ENCODE measurements at regions not wholly inside any gene's neighbourhood (a gene's known extent, or its start where the extent isn't known, plus 50 kb on each side); places are given as distances from the start of the nearest gene placed in this dataset.

DNA sequence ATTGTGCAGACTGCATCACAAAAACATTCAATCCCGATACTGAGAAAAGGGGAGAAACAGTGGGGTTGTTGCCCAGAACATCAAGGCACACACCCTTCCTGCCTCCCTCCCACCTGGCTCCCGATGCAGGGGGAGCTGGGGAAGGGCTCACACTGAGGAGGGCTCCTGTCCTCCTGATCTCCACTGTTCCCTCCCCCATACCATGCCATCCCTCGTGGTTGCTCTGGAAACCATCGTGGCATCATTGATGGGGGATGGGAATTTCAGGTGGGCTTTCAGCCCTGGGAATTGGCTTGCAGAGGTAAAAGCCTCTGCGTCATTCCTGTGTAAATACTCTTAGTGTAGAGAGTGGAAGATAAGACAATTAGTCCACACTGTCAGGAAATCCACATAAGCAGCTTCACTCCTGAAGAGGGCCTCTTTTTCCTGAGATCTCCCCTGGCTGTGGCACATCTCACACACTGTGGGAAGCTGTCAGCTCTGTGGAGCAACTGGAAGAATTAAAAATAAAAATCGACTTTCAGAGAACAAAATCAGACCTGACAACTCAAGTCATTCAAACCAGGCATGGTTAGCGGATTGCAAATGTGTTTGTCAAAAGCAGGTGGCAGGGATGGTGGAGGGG lies 176.0 kb downstream of the CHST1 start:
- H3K9me3 Mint-ChIP-seq (ENCODE audit: low read depth) = peaks cover 7% of the 10 kb centered on the region

GRCh38 chr11:45486461-45486860 lies 179.0 kb downstream of the CHST1 start:
- H3K36me3 Mint-ChIP-seq (ENCODE audit: insufficient read depth) = no peaks in the 10 kb centered on the region
- no peak overlapping the region for H3K4me3 Mint-ChIP-seq (ENCODE audit: low read depth)
- DNase-seq (ENCODE audit: low spot score, unreplicated experiment) = no peak
- no peaks in the 10 kb centered on the region for H3K9me3 Mint-ChIP-seq (ENCODE audit: low read depth)
- peaks cover 13% of the 10 kb centered on the region for H3K4me1 Mint-ChIP-seq (ENCODE audit: low read depth)
- H3K27ac Mint-ChIP-seq = no peak overlapping the region
- TF ChIP-seq CTCF (IDR thresholded peaks at IDR 0.05; ENCODE audit: unreplicated experiment) = no peak
- H3K27me3 Mint-ChIP-seq = peaks cover 30% of the 10 kb centered on the region

More for the DNA sequence above, 176.0 kb downstream of the CHST1 start:
- no peak overlapping the region for H3K4me3 Mint-ChIP-seq (ENCODE audit: low read depth)
- H3K27me3 Mint-ChIP-seq = peaks cover 20% of the 10 kb centered on the region
- no peak overlapping the region for H3K27ac Mint-ChIP-seq
- no peak for DNase-seq (ENCODE audit: low spot score, unreplicated experiment)
- peaks cover 13% of the 10 kb centered on the region for H3K4me1 Mint-ChIP-seq (ENCODE audit: low read depth)
- TF ChIP-seq CTCF (IDR thresholded peaks at IDR 0.05; ENCODE audit: unreplicated experiment) = no peak
- H3K36me3 Mint-ChIP-seq (ENCODE audit: insufficient read depth) = no peaks in the 10 kb centered on the region

- Mint-ChIP-seq H3K27ac (peak overlapping the region; percentile 35), H3K36me3 (ENCODE audit: insufficient read depth) (no peaks in the 10 kb centered on the region), H3K4me3 (ENCODE audit: low read depth) (no peak overlapping the region), H3K4me1 (ENCODE audit: low read depth) (peaks cover 11% of the 10 kb centered on the region), H3K9me3 (ENCODE audit: low read depth) (no peaks in the 10 kb centered on the region), H3K27me3 (peaks cover 30% of the 10 kb centered on the region)
- no peak for DNase-seq (ENCODE audit: low spot score, unreplicated experiment)
- TF ChIP-seq CTCF (IDR thresholded peaks at IDR 0.05; ENCODE audit: unreplicated experiment) = peak; percentile 31
Measured at GRCh38 chr11:45485070-45485707, 180.2 kb downstream of the CHST1 start.

DNA sequence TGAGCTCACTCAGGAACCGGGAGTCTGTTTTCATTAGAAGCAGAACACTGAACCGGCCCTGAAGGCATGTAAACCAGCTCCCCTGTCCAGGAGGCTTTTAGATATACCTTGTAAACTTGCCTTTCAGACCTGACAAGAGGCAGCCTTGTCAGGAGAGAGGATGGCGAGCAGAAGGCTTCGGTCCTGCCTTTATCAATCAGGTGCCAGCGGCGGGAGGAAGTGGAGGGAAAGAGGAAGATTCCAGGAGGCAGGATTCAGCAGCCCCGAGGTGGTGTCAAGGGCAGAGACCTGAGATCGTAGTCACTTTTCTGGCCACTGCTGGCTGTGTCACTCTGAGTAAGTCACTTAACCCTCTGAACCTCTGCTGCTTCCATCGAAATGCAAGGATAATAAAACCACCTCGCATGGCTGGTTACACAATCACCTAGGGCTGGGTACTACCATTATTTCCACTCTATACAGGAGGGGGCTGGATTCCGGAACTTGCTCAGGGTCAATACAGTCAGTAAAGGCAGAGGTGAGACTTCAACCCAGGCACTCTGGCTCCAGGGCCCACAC lies 181.0 kb downstream of the CHST1 start:
- Mint-ChIP-seq H3K4me3 (ENCODE audit: low read depth) (no peak overlapping the region), H3K36me3 (ENCODE audit: insufficient read depth) (no peaks in the 10 kb centered on the region), H3K4me1 (ENCODE audit: low read depth) (peaks cover 8% of the 10 kb centered on the region), H3K9me3 (ENCODE audit: low read depth) (no peaks in the 10 kb centered on the region), H3K27me3 (peaks cover 33% of the 10 kb centered on the region), H3K27ac (no peak overlapping the region)
- DNase-seq (ENCODE audit: low spot score, unreplicated experiment) = no peak
- TF ChIP-seq CTCF (IDR thresholded peaks at IDR 0.05; ENCODE audit: unreplicated experiment) = no peak

- peaks cover 33% of the 10 kb centered on the region for H3K27me3 Mint-ChIP-seq
- H3K27ac Mint-ChIP-seq = no peak overlapping the region
- TF ChIP-seq CTCF (IDR thresholded peaks at IDR 0.05; ENCODE audit: unreplicated experiment) = no peak
- no peak overlapping the region for H3K4me3 Mint-ChIP-seq (ENCODE audit: low read depth)
- no peaks in the 10 kb centered on the region for H3K9me3 Mint-ChIP-seq (ENCODE audit: low read depth)
- no peaks in the 10 kb centered on the region for H3K36me3 Mint-ChIP-seq (ENCODE audit: insufficient read depth)
- no peaks in the 10 kb centered on the region for H3K4me1 Mint-ChIP-seq (ENCODE audit: low read depth)
- no peak for DNase-seq (ENCODE audit: low spot score, unreplicated experiment)
Measured at GRCh38 chr11:45483416-45483815, 182.0 kb downstream of the CHST1 start.
